GM12865 (cell line): ENCODE measurements at regions not wholly inside any gene's neighbourhood (a gene's known extent, or its start where the extent isn't known, plus 50 kb on each side); places are given as distances from the start of the nearest gene placed in this dataset.
A peak's percentile ranks its signal among the peaks of the same experiment; 100 is the strongest.

ENCODE experiments used
- DNase-seq: peaks from one replicate; pipeline ENCODE4 v3.0.0; 2010; ENCODE audit warnings: low read depth
- H3K4me3 ChIP-seq: 2 replicates; pipeline ENCODE4 v1.5.1; 2011; ENCODE audit warnings: mild to moderate bottlenecking, low read depth, low read length, control low read depth
- TF ChIP-seq, protein P1 (sequence below): IDR thresholded peaks from 2 replicates; pipeline ENCODE4 v1.5.1; 2011; ENCODE audit warnings: low read length, control low read depth, low read depth, inconsistent platforms; ENCODE audit not compliant: insufficient read depth; ENCODE audit errors: missing control alignments

DNA sequence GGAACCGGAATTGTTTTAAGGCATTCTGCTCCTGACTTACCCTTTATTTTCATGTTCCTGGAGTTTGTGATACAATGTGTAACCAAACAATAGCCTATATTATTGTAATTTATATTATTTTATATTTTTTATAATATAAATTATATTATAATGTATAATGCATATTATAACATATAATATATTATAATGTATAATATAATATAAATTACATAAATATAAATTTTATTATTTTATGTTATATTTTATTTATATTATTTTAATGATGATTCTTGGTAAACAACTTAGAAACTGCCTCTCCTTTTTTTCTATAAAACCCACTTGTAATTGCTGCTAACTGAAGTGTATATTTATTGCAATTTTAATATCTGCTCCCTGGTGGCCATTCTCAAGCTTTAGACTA, 629.1 kb downstream of the MMUT start:
- H3K4me3 ChIP-seq = no peak overlapping the region
- no peak for DNase-seq
- TF ChIP-seq, protein P1, sequence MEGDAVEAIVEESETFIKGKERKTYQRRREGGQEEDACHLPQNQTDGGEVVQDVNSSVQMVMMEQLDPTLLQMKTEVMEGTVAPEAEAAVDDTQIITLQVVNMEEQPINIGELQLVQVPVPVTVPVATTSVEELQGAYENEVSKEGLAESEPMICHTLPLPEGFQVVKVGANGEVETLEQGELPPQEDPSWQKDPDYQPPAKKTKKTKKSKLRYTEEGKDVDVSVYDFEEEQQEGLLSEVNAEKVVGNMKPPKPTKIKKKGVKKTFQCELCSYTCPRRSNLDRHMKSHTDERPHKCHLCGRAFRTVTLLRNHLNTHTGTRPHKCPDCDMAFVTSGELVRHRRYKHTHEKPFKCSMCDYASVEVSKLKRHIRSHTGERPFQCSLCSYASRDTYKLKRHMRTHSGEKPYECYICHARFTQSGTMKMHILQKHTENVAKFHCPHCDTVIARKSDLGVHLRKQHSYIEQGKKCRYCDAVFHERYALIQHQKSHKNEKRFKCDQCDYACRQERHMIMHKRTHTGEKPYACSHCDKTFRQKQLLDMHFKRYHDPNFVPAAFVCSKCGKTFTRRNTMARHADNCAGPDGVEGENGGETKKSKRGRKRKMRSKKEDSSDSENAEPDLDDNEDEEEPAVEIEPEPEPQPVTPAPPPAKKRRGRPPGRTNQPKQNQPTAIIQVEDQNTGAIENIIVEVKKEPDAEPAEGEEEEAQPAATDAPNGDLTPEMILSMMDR = no peak

DNA sequence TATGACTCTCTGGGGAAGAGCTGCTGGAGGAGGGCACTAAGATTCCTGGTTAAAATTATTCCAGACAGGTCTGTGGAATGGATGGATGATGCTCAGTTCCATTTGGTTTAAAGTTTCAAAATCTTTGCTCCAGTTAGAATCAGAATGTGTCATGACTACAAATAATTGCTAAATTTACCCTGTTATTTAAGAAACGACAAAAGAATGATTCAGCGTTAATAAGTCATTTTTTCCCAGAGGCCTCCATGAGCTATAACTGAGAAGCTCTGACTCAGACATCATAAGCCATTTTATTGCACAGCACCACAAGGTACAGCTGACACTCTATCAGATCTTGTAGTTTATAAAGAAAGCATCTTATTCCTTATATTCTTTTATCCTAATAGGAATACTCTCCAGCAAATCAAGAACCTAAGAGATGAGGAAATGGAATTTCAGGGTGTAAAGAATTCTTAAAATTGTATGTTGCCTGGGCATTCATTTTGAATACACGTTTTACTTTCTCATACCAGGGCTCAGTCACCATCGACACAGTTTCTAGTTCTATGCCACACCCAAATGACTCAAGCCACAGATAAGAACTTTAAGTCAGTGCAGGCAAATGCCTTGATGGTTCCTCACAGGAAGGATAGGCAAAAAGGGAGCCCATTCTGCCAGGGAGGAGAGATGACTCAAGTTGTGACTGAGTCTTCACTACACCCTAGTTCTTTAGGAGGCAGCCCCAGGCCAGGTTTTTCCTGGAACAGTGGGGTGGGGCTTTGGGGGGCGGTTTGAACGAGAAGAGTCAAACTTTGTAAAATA, 636.0 kb downstream of the MMUT start:
- no peak overlapping the region for H3K4me3 ChIP-seq
- TF ChIP-seq, protein P1 = no peak
- peak; percentile 1 for DNase-seq

DNA sequence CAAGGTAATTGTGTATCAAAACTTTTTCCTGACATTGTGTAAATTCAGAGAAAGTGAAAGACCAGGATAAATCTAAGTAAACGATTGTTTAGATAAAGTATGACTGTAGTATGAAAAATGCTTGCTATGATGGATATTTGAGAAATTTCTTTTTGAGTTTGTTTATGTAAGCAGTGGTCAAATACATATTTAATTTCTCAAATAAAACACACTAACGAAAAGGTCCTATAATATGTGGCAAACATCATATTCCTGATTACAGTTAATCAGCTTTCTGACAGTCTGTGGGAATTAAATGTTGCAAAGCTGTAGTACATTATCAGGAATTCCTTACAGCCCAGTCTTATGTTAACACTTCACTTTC, 636.9 kb downstream of the MMUT start:
- DNase-seq = no peak
- H3K4me3 ChIP-seq = no peak overlapping the region
- TF ChIP-seq, protein P1 = no peak

DNA sequence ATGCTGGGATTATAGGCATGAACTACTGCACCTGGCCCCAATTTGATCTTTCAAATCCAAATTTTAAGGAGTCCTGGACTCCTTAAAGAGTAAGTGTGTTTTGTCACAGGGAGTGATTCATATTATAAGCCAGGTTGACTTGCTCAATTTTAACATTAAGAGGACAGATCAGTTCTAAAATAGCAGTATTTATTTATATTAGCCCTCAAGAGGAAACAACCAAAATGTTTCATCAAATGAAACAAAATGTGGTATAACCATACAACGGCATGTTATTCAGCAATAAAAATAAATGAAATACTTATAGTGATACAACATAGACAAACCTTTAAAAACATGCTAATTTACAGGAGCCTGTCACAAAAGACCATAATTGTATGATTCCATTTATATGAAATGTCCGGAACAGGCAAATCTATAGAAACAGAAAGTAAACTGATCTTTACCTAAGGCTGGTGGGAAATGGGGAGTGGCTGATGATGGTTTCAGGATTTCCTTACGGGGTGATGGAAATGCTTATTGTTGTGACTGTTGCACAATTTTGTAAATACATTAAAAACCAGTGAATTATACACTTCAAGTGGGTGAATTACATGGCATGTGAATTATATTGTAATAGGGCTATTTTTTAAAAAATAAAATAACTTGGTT, 637.4 kb downstream of the MMUT start:
- TF ChIP-seq, protein P1 = no peak
- no peak overlapping the region for H3K4me3 ChIP-seq
- DNase-seq = no peak

DNA sequence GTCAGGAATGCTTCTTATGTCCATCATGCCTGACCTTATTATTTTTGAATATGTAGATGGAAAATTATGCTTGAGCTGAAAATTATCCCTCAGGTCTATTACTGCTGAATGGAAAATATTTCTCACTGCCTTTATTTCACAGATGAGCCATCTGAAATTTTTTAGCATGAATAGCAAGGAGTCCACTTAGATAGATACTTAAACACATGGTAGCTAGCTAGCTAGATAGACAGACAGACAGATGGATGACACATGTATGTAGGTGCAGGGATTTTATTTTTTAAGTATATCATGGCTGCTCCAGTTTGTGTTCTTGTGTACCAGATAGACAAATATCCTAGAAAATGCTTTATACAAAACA, 645.0 kb downstream of the MMUT start:
- TF ChIP-seq, protein P1 = no peak
- H3K4me3 ChIP-seq = no peak overlapping the region
- DNase-seq = no peak

DNA sequence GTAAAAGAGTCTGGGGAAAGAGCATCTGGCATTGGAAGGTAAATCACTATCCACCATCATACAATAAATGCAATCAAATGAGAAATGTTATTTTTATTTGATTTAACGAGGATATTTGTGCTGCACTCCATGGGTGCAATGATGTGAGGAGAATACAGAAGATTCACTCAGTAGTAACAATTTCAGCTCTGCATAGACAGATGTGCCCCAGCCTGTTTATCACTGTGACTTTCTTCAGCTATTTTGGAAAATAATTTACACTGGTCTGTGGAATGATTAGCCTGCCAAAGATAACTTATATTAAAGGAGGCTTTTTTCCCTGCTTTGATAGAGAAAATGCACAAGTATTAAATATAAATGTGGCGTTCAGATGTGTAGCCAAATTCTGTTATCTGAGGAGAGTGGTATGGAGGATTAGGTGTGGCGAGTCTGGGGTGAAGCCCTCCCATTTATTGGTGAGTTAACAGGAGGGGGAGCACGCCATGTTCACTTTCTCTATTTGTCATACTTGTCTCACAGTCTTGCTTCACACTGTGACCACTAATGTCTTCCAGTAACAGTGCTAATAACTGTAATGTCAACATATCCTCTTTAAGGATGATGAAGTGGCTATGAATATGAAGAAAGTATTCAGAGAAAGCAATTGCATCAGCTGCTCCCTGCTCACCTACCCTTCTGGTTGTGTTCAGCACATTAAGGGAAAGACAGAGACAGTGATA, 645.6 kb downstream of the MMUT start:
- no peak overlapping the region for H3K4me3 ChIP-seq
- DNase-seq = no peak
- TF ChIP-seq, protein P1 = no peak
